GM21786 (cell line): ENCODE measurements at regions not wholly inside any gene's neighbourhood (a gene's known extent, or its start where the extent isn't known, plus 50 kb on each side); places are given as distances from the start of the nearest gene placed in this dataset.
"Not testable (repeated sequence)": the region's sequence is repeated elsewhere in the genome, so short reads cannot be mapped to it uniquely, and the experiment has no call there.

Source experiments
- ATAC-seq: cut with Tn5 transposase; IDR thresholded peaks from one replicate; pipeline ENCODE4 v1.9.1; 2021; ENCODE audit not compliant: unreplicated experiment

GRCh38 chr18:22563164-22563583 lies 145.5 kb upstream of the CTAGE1 start:
- ATAC-seq: peak; percentile 83

DNA sequence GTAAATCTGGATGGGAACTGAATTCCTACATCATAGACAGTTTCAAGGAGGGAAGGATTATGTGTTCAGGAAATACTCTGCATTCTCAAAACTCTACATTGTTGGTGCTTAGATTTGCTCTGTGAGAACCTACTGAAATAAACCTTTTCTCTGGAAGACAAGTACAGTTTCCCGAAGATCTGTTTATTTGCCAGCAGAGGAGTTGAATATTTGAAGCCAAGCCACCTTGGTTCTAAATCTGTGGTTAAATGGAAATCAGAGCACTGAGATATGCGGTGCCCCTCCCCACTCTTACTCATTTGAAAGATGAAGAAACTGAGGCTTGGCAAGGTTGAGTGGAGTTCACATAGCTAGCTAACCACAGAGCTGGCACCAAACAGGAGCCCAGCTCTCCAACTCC lies 146.3 kb upstream of the CTAGE1 start:
- ATAC-seq: no peak

DNA sequence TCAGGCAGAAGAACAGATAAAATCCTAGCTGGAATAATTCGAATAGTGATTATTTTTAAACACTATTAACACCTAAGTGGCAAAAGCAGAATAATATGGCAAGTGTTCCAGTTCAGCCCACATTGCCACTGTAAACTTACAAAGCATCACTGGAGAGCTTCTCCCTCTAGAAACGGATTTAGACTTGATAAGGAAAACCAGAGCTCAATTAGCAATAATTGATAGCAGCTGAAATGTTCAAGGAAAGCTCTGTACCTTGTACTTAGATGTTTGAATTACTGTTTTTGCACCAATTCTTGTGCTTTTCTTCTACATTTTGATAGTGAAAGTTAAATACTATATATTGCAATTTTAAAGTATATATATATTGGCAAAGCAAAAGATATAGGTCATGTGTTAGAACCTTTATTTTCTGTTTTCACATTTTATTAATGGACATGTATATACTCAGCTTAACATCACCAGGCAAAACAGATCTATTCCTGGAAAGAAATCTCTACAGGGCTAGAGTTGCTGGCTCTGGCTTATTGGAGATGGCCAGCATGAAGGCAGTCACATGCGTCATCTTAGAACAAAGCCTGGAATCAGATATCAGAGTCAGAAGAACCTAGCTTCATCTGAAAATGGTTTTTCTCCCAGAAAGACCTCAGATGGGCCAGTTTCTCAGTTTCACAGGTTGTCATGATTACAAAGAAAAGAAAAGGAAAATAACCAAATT lies 149.1 kb upstream of the CTAGE1 start:
- ATAC-seq: no peak

DNA sequence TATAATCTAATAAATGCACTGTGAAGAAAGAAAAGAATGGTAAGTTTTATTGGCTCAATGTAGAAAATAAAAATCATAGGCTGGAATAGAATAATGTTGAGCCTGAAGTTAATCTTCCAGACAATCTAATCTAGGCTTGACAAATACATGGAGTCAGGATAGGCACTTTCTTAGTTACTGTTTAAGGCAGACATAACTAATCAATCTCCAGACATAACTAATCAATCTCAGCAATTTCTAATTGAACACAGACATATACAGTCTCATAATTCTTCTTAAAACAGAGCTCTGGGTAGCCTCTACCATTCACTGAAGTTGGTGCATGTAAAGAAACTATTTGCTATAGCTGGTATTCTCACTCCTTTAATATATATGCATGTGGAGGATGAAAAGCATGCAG lies 150.1 kb upstream of the CTAGE1 start:
- ATAC-seq: no peak

DNA sequence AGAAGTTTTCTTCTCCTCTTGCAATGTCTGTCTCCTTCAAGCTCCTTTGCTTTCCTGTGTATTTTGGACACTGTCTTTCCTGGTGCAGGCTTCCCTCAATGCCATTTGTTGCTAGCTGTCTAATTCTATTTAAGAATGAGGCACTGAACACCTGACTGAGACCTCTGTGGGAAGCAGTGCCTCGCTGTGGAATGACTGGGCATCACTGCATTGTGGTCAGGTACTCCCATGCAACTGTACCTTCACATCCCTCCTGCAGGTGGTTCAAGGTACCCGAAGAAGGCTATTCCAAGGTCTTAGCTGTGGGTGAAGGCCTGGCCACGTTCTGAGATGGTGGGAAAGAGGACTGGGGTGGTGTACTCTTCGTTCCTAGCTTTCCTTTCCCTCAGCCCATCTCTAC lies 152.8 kb upstream of the CTAGE1 start:
- ATAC-seq: no peak

GRCh38 chr18:22572341-22572740 lies 154.6 kb upstream of the CTAGE1 start:
- no peak for ATAC-seq

- ATAC-seq: no peak
These were observed 161.6 kb upstream of the CTAGE1 start for GRCh38 chr18:22579271-22579670.

GRCh38 chr18:22585333-22585732 lies 167.6 kb upstream of the CTAGE1 start:
- ATAC-seq: no peak

GRCh38 chr18:22585821-22586220 lies 168.1 kb upstream of the CTAGE1 start:
- no peak for ATAC-seq

- ATAC-seq: no peak
These were observed 173.5 kb upstream of the CTAGE1 start for GRCh38 chr18:22591222-22591621.

GRCh38 chr18:22594155-22594690 lies 176.5 kb upstream of the CTAGE1 start:
- no peak for ATAC-seq

DNA sequence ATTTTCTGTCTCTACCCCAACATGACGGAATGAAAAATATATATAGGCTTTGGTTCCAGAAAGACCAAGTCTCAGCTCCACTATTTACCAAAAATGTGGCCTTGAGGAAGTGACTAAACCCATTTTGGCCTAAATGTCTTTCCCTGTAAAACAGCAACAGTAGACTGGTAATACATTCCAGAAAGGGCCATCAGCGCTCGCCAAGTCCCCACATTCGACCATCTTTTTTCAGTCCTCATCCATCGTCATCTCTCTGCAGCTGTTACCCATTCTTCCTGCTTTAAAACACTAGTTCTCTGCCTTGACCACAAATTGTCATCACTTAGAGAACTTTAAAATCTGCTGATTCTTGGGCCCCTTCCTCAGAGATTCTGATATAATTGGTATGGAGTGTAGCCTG lies 183.8 kb upstream of the CTAGE1 start:
- ATAC-seq: no peak

GRCh38 chr18:22602456-22602855 lies 184.7 kb upstream of the CTAGE1 start:
- ATAC-seq: not testable (repeated sequence)

DNA sequence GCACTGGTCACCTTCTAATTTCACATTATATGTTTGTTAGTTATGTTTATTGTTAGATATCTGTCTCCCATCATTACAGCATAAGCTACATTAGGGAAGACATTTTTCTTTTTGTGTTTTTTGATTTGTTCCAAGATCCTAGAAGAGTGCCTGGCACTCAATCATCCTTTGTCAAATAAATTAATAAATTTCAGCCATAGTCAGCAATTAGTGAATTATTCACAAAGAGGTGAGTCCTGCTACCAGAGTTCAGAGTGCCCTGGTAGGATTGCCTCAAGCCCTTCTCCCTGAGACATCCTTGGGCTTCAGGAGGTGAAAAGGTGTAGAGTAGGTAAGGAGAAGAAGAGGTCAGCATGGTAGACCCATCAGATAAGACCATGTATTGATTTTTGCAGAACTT lies 186.2 kb upstream of the CTAGE1 start:
- no peak for ATAC-seq

DNA sequence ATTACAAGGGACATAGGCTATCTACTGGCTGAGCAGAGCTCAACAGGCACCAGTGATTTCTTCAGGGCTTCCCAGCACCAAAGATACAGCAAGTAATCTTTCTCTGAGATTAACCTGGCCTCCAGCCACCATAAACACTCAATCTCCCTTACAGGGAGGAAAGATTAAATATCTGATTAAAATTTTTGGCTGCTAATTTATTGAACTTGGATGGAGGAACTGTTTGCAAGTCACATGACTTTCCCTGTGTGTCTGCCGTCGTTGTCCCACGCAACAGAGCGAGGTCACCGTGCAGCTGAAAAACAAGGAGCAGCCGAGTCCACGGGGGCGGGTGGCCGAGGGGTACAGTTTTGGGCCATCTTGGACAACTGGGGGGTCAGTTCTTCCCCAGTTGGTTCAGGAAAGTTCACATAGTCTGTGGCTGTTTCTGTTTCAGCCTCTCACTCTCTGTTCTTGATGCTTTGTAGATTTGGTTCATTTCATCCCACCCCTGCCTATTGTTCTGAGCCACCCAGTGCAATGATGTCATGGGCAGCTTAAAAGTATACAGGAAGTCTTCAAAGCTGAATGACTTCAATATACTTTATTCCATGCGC lies 186.8 kb upstream of the CTAGE1 start:
- no peak for ATAC-seq

DNA sequence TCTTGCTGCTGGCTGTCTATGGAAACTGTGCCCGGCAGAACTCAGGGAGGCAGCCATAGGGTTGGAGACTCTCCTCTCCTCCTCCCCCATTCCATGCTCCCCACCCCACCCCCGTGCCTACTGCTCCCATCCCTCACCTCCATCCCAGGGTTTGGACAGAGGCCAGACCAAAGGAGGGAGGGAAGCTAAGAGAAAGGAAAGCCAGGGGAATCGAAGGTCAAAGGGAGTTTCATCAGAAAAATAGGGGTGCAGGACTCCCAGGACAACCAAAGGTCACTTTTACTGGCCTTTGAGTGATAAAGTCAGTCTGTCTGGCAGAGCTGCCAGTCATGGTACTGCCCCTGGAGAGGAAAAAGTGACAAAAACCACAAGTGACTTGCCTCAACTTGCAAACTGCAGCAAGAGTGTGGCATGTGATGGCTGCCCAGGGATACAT lies 187.3 kb upstream of the CTAGE1 start:
- ATAC-seq: no peak

DNA sequence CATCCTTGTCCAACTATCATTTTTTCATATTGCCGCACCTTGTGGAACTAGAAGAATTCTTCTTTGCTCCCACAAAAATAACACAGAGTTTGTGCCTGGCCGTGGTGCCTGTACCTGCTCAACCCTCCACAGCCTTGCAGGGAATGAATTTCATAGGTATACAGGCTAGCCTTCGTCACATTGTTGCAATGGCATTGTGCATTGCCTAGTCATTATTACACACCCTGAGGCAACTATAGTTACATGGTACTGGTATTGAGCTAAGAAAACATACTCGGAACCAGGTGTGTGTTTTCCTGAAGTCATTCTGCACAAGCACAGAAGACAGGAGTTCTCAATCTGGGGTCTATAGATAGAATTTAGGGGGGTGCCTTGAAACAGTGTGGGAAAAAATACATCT lies 188.0 kb upstream of the CTAGE1 start:
- ATAC-seq: no peak

- ATAC-seq: no peak
These were observed 189.0 kb upstream of the CTAGE1 start for GRCh38 chr18:22606563-22607283.

DNA sequence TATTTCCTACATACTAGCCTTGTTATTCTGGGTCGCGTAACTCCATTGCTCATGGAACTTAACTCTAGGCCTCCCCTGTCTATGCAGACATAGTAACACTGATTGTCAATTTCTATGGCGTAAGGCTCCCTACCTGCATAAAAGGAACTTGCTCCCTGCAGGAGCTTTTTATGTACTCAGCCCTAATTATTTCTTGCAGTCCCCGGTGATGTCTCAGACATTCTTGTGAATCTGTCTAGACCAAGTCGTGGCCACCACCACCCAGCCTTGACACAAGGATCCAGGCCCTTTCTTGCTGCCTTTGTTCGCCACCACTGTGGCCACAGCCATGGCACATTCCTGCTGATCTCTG lies 189.5 kb upstream of the CTAGE1 start:
- ATAC-seq: no peak

DNA sequence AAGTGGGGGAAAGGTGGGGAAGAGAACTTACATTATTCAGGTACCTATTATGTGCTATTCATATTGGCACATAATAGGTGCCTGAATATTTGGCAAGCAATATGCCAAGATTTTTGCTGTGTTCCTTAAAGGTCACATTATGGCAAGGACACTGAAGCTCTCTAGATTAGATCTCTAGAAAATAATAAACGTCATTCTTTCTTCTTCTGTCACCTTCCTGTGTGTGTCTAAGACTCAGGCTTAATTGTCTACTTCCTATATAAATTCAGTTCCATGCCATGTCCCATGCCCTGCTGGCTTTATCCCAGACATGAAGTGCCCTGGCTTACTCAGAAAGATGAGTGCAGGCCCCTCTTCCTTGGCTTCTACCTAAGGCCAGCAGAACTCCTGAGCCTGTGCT lies 191.1 kb upstream of the CTAGE1 start:
- ATAC-seq: no peak

GRCh38 chr18:22609642-22610041 lies 191.9 kb upstream of the CTAGE1 start:
- no peak for ATAC-seq

DNA sequence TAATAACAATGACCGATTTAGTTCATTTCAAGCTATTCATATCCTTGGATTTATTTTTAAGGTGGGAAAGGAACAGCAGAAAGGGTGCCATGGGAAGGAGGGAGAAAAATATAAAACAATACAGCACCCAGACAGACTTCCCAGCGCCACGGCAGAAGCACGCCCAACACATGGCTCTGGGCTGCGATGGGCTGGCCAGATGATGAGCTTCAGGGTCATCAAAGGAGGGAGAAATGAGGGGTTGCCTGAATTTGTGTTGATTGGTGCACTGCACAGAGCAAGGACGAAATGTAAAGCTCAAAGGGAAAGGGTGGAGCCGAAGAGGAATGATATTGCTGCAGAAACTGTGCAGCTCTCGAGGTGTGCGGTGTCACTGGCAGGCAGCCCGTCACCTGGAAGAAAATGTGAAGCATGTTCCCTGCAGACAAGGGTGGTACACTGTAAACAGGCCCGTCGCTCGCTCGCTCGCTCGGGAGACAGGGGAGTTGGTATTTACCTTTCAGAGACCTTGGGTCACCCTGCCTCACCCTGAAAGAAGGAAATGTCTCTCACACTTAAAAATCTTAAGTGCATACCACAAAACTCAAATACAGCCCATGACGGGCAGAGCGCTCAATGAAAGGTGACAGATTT lies 195.5 kb upstream of the CTAGE1 start:
- ATAC-seq: no peak
